ENCODE measurements at regions not wholly inside any gene's neighbourhood (a gene's known extent, or its start where the extent isn't known, plus 50 kb on each side); places are given as distances from the start of the nearest gene placed in this dataset.

- peaks cover 7% of the 10 kb centered on the region for H3K4me1 Mint-ChIP-seq
Observed at GRCh38 chr13:73820688-73821087, 313.5 kb downstream of the KLF12 start.

More at GRCh38 chr13:73820688-73821087, 313.5 kb downstream of the KLF12 start:
- Mint-ChIP-seq H3K27me3 (ENCODE audit: low read depth) (no peaks in the 10 kb centered on the region), H3K4me3 (no peak overlapping the region), H3K36me3 (no peaks in the 10 kb centered on the region; the same call in 1 of the 2 replicates), H3K27ac (no peak overlapping the region), H3K9me3 (peaks cover 16% of the 10 kb centered on the region)
- ATAC-seq = no peak
- CTCF ChIA-PET = no interaction called here
- DNase-seq (ENCODE audit: low spot score) = no peak
- POLR2A ChIA-PET = no interaction called here
- no peak for TF ChIP-seq E2F5 (CRISPR knock-in tag; IDR thresholded peaks at IDR 0.05)
- TF ChIP-seq ARID4B (CRISPR knock-in tag; IDR thresholded peaks at IDR 0.05; ENCODE audit: borderline replicate concordance) = no peak
- TF ChIP-seq ETV6 (CRISPR knock-in tag; IDR thresholded peaks at IDR 0.05) = no peak
- TF ChIP-seq PRDM15 (CRISPR knock-in tag; IDR thresholded peaks at IDR 0.05) = no peak
- no peak for TF ChIP-seq SMAD4 (CRISPR knock-in tag; IDR thresholded peaks at IDR 0.05)
- TF ChIP-seq CDX4 (CRISPR knock-in tag; IDR thresholded peaks at IDR 0.05; ENCODE audit: borderline replicate concordance) = no peak
- TF ChIP-seq USF1 (CRISPR knock-in tag; IDR thresholded peaks at IDR 0.05) = no peak
- TF ChIP-seq AR (CRISPR knock-in tag; IDR thresholded peaks at IDR 0.05) = no peak
- no peak for TF ChIP-seq SOX15 (CRISPR knock-in tag; IDR thresholded peaks at IDR 0.05)
- no peak for TF ChIP-seq NFE2L1 (CRISPR knock-in tag; IDR thresholded peaks at IDR 0.05)
- no peak for TF ChIP-seq ZNF219 (CRISPR knock-in tag; IDR thresholded peaks at IDR 0.05; ENCODE audit: borderline replicate concordance)
- TF ChIP-seq ZNF416 (CRISPR knock-in tag; IDR thresholded peaks at IDR 0.05) = no peak
- no peak for TF ChIP-seq ATF1 (CRISPR knock-in tag; IDR thresholded peaks at IDR 0.05)
- no peak for TF ChIP-seq NR2C2 (CRISPR knock-in tag; IDR thresholded peaks at IDR 0.05)
- no peak for TF ChIP-seq GTF2I (CRISPR knock-in tag; conservative IDR thresholded peaks at IDR 0.05)
- no peak for TF ChIP-seq NFYB (CRISPR knock-in tag; conservative IDR thresholded peaks at IDR 0.05; ENCODE audit: low read depth)
- TF ChIP-seq ATF2 (CRISPR knock-in tag; IDR thresholded peaks at IDR 0.05; ENCODE audit: borderline replicate concordance, low read depth) = no peak
- no peak for TF ChIP-seq ZNF281 (CRISPR knock-in tag; IDR thresholded peaks at IDR 0.05)
- no peak for TF ChIP-seq TEAD1 (CRISPR knock-in tag; IDR thresholded peaks at IDR 0.05)

Data from WTC11 (cell line).